ENCODE measurements at regions not wholly inside any gene's neighbourhood (a gene's known extent, or its start where the extent isn't known, plus 50 kb on each side); places are given as distances from the start of the nearest gene placed in this dataset.
A peak's percentile ranks its signal among the peaks of the same experiment; 100 is the strongest.

GRCh38 chr12:90126125-90126524 lies 417.5 kb upstream of the ATP2B1 start:
- Mint-ChIP-seq H3K36me3 (ENCODE audit: insufficient read depth) (peaks cover under 1% of the 10 kb centered on the region), H3K9me3 (peaks cover 3 to 5% of the 10 kb centered on the region in 2 donors), H3K27ac (no peak overlapping the region), H3K27me3 (peaks cover 25 to 32% of the 10 kb centered on the region in 2 donors), H3K4me1 (ENCODE audit: low read depth in 2 of 2) (no peaks in the 10 kb centered on the region), H3K4me3 (no peak overlapping the region)
- DNase-seq (no peak), ATAC-seq (replicated peaks) (no peak)

- no peak overlapping the region for H3K4me3 Mint-ChIP-seq
- ATAC-seq (replicated peaks) (no peak), DNase-seq (no peak)
- H3K4me1 Mint-ChIP-seq (ENCODE audit: low read depth in 2 of 2), result no peaks in the 10 kb centered on the region
- peaks cover 5 to 17% of the 10 kb centered on the region in 2 donors for H3K9me3 Mint-ChIP-seq
- H3K27me3 Mint-ChIP-seq, result peaks cover 25 to 37% of the 10 kb centered on the region in 2 donors
- no peak overlapping the region for H3K27ac Mint-ChIP-seq
- peaks cover 3% of the 10 kb centered on the region for H3K36me3 Mint-ChIP-seq (ENCODE audit: insufficient read depth)
Observed at GRCh38 chr12:90124914-90125313, 416.3 kb upstream of the ATP2B1 start.

- H3K9me3 Mint-ChIP-seq, result peaks cover 6 to 18% of the 10 kb centered on the region in 2 donors
- DNase-seq, result no peak
- no peak overlapping the region for H3K4me3 Mint-ChIP-seq
- H3K27ac Mint-ChIP-seq, result no peak overlapping the region
- H3K27me3 Mint-ChIP-seq, result peaks cover 25 to 44% of the 10 kb centered on the region in 2 donors
- H3K4me1 Mint-ChIP-seq (ENCODE audit: low read depth in 2 of 2), result no peaks in the 10 kb centered on the region
- ATAC-seq (replicated peaks), result no peak
- peaks cover 3% of the 10 kb centered on the region for H3K36me3 Mint-ChIP-seq (ENCODE audit: insufficient read depth)
Observed at GRCh38 chr12:90124289-90124688, 415.7 kb upstream of the ATP2B1 start.

- H3K9me3 Mint-ChIP-seq, result peaks cover 6 to 18% of the 10 kb centered on the region in 2 donors
- ATAC-seq (replicated peaks), result no peak
- H3K4me3 Mint-ChIP-seq, result no peak overlapping the region
- H3K27ac Mint-ChIP-seq, result no peak overlapping the region
- H3K27me3 Mint-ChIP-seq, result peaks cover 25 to 54% of the 10 kb centered on the region in 2 donors
- peaks cover 3% of the 10 kb centered on the region for H3K36me3 Mint-ChIP-seq (ENCODE audit: insufficient read depth)
- no peaks in the 10 kb centered on the region for H3K4me1 Mint-ChIP-seq (ENCODE audit: low read depth in 2 of 2)
- DNase-seq, result no peak
Observed at GRCh38 chr12:90122681-90123080, 414.0 kb upstream of the ATP2B1 start.

- H3K9me3 Mint-ChIP-seq, result peaks cover 6 to 18% of the 10 kb centered on the region in 2 donors
- H3K4me1 Mint-ChIP-seq (ENCODE audit: low read depth in 2 of 2), result no peaks in the 10 kb centered on the region
- ATAC-seq (replicated peaks) (no peak), DNase-seq (no peak)
- H3K27ac Mint-ChIP-seq, result no peak overlapping the region
- H3K27me3 Mint-ChIP-seq, result peaks cover 18 to 40% of the 10 kb centered on the region in 2 donors
- H3K4me3 Mint-ChIP-seq, result no peak overlapping the region
- H3K36me3 Mint-ChIP-seq (ENCODE audit: insufficient read depth), result peaks cover 3% of the 10 kb centered on the region
Observed at GRCh38 chr12:90120627-90121026, 412.0 kb upstream of the ATP2B1 start.

GRCh38 chr12:90112666-90113065 lies 404.0 kb upstream of the ATP2B1 start:
- ATAC-seq (replicated peaks) (no peak), DNase-seq (no peak)
- H3K27me3 Mint-ChIP-seq, result no peaks in the 10 kb centered on the region
- H3K4me1 Mint-ChIP-seq (ENCODE audit: low read depth in 2 of 2), result no peaks in the 10 kb centered on the region
- H3K9me3 Mint-ChIP-seq, result no peaks in the 10 kb centered on the region
- H3K36me3 Mint-ChIP-seq (ENCODE audit: insufficient read depth), result no peaks in the 10 kb centered on the region
- H3K27ac Mint-ChIP-seq, result no peak overlapping the region
- no peak overlapping the region for H3K4me3 Mint-ChIP-seq

GRCh38 chr12:90111791-90112580 lies 403.3 kb upstream of the ATP2B1 start:
- H3K9me3 Mint-ChIP-seq, result no peaks in the 10 kb centered on the region
- ATAC-seq (replicated peaks) (no peak), DNase-seq (no peak)
- H3K4me3 Mint-ChIP-seq, result no peak overlapping the region
- H3K27ac Mint-ChIP-seq, result no peak overlapping the region
- H3K27me3 Mint-ChIP-seq, result no peaks in the 10 kb centered on the region
- no peaks in the 10 kb centered on the region for H3K36me3 Mint-ChIP-seq (ENCODE audit: insufficient read depth)
- H3K4me1 Mint-ChIP-seq (ENCODE audit: low read depth in 2 of 2), result no peaks in the 10 kb centered on the region

- H3K4me1 Mint-ChIP-seq (ENCODE audit: low read depth in 2 of 2), result peaks cover 4 to 5% of the 10 kb centered on the region in 2 donors
- no peak for DNase-seq
- H3K27me3 Mint-ChIP-seq, result peaks cover 0 to 8% of the 10 kb centered on the region in 2 donors
- H3K36me3 Mint-ChIP-seq (ENCODE audit: insufficient read depth), result no peaks in the 10 kb centered on the region
- H3K27ac Mint-ChIP-seq, result no peak overlapping the region
- no peak overlapping the region for H3K4me3 Mint-ChIP-seq
- no peaks in the 10 kb centered on the region for H3K9me3 Mint-ChIP-seq
- no peak for ATAC-seq (replicated peaks)
Observed at GRCh38 chr12:90106568-90106967, 397.9 kb upstream of the ATP2B1 start.

- ATAC-seq (replicated peaks) (peak; percentile 80), DNase-seq (peak; percentile 5 to 20 (median 6))
- peaks cover 0 to 8% of the 10 kb centered on the region in 2 donors for H3K27me3 Mint-ChIP-seq
- H3K36me3 Mint-ChIP-seq (ENCODE audit: insufficient read depth), result no peaks in the 10 kb centered on the region
- H3K4me3 Mint-ChIP-seq, result no peak overlapping the region
- no peak overlapping the region for H3K27ac Mint-ChIP-seq
- H3K9me3 Mint-ChIP-seq, result no peaks in the 10 kb centered on the region
- H3K4me1 Mint-ChIP-seq (ENCODE audit: low read depth in 2 of 2), result peaks cover 4 to 5% of the 10 kb centered on the region in 2 donors
Observed at GRCh38 chr12:90102957-90103652, 394.5 kb upstream of the ATP2B1 start.

GRCh38 chr12:90100579-90100978 lies 391.9 kb upstream of the ATP2B1 start:
- Mint-ChIP-seq H3K9me3 (no peaks in the 10 kb centered on the region), H3K4me3 (no peak overlapping the region), H3K27ac (no peak overlapping the region), H3K4me1 (ENCODE audit: low read depth in 2 of 2) (peaks cover 4 to 5% of the 10 kb centered on the region in 2 donors), H3K27me3 (peaks cover 0 to 6% of the 10 kb centered on the region in 2 donors), H3K36me3 (ENCODE audit: insufficient read depth) (no peaks in the 10 kb centered on the region)
- no peak for DNase-seq
- ATAC-seq (replicated peaks), result no peak

GRCh38 chr12:90099288-90099687 lies 390.6 kb upstream of the ATP2B1 start:
- H3K27ac Mint-ChIP-seq, result peak overlapping the region in 1 of 2 donors; percentile 27
- no peak for ATAC-seq (replicated peaks)
- no peaks in the 10 kb centered on the region for H3K36me3 Mint-ChIP-seq (ENCODE audit: insufficient read depth)
- peaks cover 4 to 5% of the 10 kb centered on the region in 2 donors for H3K4me1 Mint-ChIP-seq (ENCODE audit: low read depth in 2 of 2)
- no peak for DNase-seq
- no peaks in the 10 kb centered on the region for H3K9me3 Mint-ChIP-seq
- no peak overlapping the region for H3K4me3 Mint-ChIP-seq
- no peaks in the 10 kb centered on the region for H3K27me3 Mint-ChIP-seq

GRCh38 chr12:90098132-90098779 lies 389.6 kb upstream of the ATP2B1 start:
- Mint-ChIP-seq H3K4me1 (ENCODE audit: low read depth in 2 of 2) (peaks cover 4% of the 10 kb centered on the region in 2 donors), H3K27me3 (no peaks in the 10 kb centered on the region), H3K9me3 (no peaks in the 10 kb centered on the region), H3K36me3 (ENCODE audit: insufficient read depth) (no peaks in the 10 kb centered on the region), H3K27ac (no peak overlapping the region), H3K4me3 (no peak overlapping the region)
- ATAC-seq (replicated peaks), result no peak
- DNase-seq, result no peak

- no peaks in the 10 kb centered on the region for H3K27me3 Mint-ChIP-seq
- peak; percentile 27 for ATAC-seq (replicated peaks)
- DNase-seq, result no peak
- H3K4me3 Mint-ChIP-seq, result no peak overlapping the region
- H3K36me3 Mint-ChIP-seq (ENCODE audit: insufficient read depth), result no peaks in the 10 kb centered on the region
- H3K4me1 Mint-ChIP-seq (ENCODE audit: low read depth in 2 of 2), result peaks cover 0 to 2% of the 10 kb centered on the region in 2 donors
- no peaks in the 10 kb centered on the region for H3K9me3 Mint-ChIP-seq
- no peak overlapping the region for H3K27ac Mint-ChIP-seq
Observed at GRCh38 chr12:90091809-90092208, 383.2 kb upstream of the ATP2B1 start.
